ENCODE measurements at regions not wholly inside any gene's neighbourhood (a gene's known extent, or its start where the extent isn't known, plus 50 kb on each side); places are given as distances from the start of the nearest gene placed in this dataset.

DNA sequence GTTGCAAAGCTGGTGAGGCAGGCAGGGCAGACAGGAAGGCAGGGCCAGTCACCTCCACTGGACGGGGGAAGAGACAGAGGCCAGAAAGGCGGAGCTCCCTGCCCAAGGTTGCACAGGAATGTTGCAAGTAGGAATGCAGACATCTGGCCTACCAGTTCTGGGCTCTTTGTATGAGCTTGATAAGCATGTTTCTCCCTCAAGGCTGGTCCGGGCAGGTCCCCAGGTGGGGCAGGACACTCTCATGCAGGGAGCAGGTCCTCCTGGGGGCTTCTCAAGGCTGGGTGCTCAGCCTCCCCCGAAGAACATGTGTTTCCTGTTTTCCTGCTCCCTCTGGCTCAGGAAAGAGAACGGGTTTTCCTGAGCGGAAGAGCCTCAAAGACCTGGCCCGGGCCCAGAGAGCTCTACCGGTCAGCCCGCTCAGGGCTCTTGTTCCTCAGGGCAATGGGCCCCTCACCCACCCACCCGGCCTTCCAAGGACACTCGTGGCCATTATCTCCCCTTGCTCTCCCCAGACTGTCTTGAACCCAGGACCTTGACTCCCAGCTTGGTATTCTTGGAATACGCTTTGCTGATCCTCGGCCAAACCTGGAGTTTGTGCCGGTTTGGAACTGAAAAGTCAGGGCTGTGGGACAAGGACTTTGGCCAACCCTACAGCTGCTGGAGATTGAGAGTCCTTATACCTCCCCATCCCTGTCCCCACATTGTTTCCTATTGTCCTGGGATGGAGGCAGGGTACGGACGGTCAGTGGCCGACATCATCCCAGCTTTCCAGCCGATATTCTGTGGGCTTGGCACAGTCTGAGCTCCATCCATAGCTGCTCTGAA lies 87.7 kb upstream of the HAAO start:
- H3K4me3 Mint-ChIP-seq = no peak overlapping the region
- no peaks in the 10 kb centered on the region for H3K27me3 Mint-ChIP-seq
- peaks cover 68% of the 10 kb centered on the region for H3K4me1 Mint-ChIP-seq (ENCODE audit: low read depth)
- intact Hi-C loops (cut with micrococcal nuclease) = no loop called here
- no peaks in the 10 kb centered on the region for H3K36me3 Mint-ChIP-seq (ENCODE audit: low read depth)
- H3K27ac Mint-ChIP-seq = peak overlapping the region; percentile 69
- no peaks in the 10 kb centered on the region for H3K9me3 Mint-ChIP-seq

DNA sequence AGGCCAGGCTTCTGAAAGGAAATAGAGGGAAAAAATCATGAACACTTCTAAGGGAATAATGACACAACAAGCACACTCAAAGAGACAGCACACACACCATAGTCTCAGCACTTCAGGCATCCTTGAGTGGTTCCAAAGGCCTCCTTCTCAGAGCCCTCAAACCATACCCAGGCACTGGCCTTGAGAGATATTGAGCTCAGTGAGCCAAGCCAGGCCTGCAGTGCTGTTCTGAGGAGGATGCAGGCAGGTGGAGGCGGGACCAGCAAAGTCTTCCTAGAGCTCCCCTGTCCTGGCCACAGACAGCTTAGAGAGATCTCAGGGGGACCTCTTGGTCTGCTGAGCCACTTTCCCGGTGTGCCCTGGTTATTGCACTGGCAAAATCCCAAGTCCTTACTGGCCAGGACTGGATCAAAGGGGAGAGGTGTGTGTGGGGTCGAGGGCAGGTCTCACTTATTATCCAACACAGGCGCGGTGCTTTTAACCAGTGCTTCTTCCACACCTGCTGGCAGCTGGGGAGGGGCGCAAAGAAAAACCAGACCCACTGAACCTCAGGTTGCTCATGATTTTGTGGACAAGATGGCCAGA lies 86.8 kb upstream of the HAAO start:
- no peak overlapping the region for H3K4me3 Mint-ChIP-seq
- peak overlapping the region; percentile 69 for H3K27ac Mint-ChIP-seq
- H3K36me3 Mint-ChIP-seq (ENCODE audit: low read depth) = no peaks in the 10 kb centered on the region
- H3K27me3 Mint-ChIP-seq = no peaks in the 10 kb centered on the region
- intact Hi-C loops (cut with micrococcal nuclease) = no loop called here
- peaks cover 77% of the 10 kb centered on the region for H3K4me1 Mint-ChIP-seq (ENCODE audit: low read depth)
- H3K9me3 Mint-ChIP-seq = no peaks in the 10 kb centered on the region

DNA sequence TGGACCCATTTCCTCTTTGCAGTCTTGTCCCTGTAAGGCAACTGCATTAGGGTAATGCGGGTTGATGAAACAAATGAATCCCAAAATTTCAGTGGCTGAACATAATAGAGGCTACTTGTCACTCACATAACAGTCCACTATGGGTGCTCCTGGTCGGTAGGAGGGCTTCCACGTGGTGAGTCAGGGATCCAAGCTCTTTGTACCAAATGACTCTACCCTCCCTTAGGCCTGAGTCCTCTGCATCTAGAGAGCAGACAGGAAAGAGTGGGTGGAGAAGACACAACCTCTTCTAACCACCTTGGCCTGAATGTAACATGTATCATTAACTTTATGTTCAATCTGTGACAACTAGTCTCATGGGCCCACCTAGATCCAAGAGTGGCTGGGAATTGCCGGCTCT lies 86.2 kb upstream of the HAAO start:
- no peaks in the 10 kb centered on the region for H3K27me3 Mint-ChIP-seq
- H3K36me3 Mint-ChIP-seq (ENCODE audit: low read depth) = no peaks in the 10 kb centered on the region
- peak overlapping the region; percentile 69 for H3K27ac Mint-ChIP-seq

DNA sequence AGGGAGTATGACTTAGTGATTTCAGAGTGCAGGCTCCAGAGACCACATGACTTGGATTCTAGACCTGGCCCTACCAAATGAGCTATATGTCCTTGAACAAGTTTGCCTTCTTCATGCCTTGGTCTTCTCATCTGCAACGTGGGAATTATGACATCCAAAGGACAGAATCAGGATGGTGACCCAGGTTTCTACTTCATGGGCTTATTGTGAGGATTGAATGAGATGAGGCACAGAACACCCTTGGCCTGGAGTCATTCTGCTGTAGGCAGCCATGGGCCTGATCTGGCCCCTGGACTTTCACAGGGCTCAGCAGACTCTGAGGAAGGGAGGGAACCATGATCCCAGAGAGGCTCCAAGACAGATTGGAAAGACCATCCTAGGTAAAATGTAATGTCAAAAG lies 85.6 kb upstream of the HAAO start:
- Mint-ChIP-seq H3K9me3 (no peaks in the 10 kb centered on the region), H3K4me3 (no peak overlapping the region), H3K27ac (peak overlapping the region; percentile 69), H3K27me3 (no peaks in the 10 kb centered on the region), H3K36me3 (ENCODE audit: low read depth) (no peaks in the 10 kb centered on the region), H3K4me1 (ENCODE audit: low read depth) (peaks cover 84% of the 10 kb centered on the region)
- intact Hi-C loops (cut with micrococcal nuclease) = no loop called here

More for the DNA sequence above, 86.2 kb upstream of the HAAO start:
- H3K4me1 Mint-ChIP-seq (ENCODE audit: low read depth) = peaks cover 83% of the 10 kb centered on the region
- H3K9me3 Mint-ChIP-seq = no peaks in the 10 kb centered on the region
- intact Hi-C loops (cut with micrococcal nuclease) = no loop called here
- H3K4me3 Mint-ChIP-seq = no peak overlapping the region

DNA sequence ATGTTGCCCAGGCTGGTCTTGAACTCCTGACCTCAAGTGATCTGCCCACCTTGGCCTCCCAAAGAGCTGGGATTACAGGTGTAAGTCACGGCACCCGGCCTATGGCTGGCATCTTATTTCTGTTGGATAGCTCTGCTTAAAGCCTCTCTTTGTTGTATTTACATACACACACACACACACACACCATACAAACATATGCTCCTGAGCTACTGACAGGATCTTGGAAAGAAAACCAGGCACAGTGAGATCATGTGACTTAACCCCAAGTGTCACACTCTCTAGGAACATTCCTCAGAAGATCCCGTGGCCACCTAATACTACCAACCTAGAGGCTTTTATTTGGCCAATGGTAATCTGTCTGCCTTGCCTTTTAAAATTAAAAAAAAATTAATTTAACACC lies 85.1 kb upstream of the HAAO start:
- Mint-ChIP-seq H3K9me3 (no peaks in the 10 kb centered on the region), H3K4me3 (no peak overlapping the region), H3K27ac (no peak overlapping the region), H3K4me1 (ENCODE audit: low read depth) (peaks cover 80% of the 10 kb centered on the region), H3K27me3 (no peaks in the 10 kb centered on the region), H3K36me3 (ENCODE audit: low read depth) (no peaks in the 10 kb centered on the region)
- intact Hi-C loops (cut with micrococcal nuclease) = no loop called here

DNA sequence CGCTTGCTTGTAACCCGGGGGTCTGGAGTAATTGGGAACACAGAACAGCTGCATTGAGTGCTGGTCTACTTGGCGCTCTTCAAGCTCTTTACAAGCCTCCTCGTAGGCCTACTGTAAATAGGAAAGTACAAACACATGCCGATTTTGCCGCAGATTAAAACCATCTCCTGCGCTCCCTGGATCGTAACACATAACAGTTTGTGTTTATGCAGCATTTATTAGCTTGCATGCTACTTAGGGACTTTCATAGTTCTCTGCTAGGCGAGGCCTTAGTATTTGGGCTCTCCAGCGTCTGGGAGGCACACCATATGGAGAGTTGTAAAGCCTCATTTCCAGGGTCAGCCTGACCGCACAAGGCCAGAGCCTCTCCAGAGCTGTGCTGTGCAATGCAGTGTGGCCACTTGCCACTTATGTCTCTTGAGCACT lies 84.0 kb upstream of the HAAO start:
- H3K4me3 Mint-ChIP-seq = no peak overlapping the region
- peak overlapping the region; percentile 87 for H3K27ac Mint-ChIP-seq
- H3K4me1 Mint-ChIP-seq (ENCODE audit: low read depth) = peaks cover 74% of the 10 kb centered on the region
- no peaks in the 10 kb centered on the region for H3K9me3 Mint-ChIP-seq
- H3K36me3 Mint-ChIP-seq (ENCODE audit: low read depth) = no peaks in the 10 kb centered on the region
- intact Hi-C loops (cut with micrococcal nuclease) = no loop called here
- H3K27me3 Mint-ChIP-seq = no peaks in the 10 kb centered on the region

DNA sequence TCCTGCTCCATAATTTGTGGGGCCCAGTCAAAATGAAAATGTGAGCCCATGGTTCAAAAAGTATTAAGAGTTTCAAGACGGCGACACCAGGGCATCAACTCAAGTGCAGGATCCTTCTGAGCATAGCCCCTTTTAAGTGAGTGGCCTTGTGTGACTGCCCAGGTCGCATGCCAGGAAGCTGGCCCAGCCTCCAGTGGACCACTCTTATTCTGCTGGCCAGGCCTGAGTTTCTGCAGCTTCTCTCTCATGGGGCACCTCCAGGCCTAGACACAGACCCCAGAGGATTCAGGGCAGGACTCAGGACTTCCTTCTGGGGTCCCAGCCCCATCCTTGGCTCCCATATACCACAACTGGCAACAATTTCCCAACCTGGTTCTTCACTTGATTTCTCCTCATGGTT lies 83.5 kb upstream of the HAAO start:
- Mint-ChIP-seq H3K4me1 (ENCODE audit: low read depth) (peaks cover 70% of the 10 kb centered on the region), H3K9me3 (no peaks in the 10 kb centered on the region), H3K4me3 (no peak overlapping the region), H3K27ac (peak overlapping the region; percentile 87), H3K27me3 (no peaks in the 10 kb centered on the region), H3K36me3 (ENCODE audit: low read depth) (no peaks in the 10 kb centered on the region)
- intact Hi-C loops (cut with micrococcal nuclease) = no loop called here

DNA sequence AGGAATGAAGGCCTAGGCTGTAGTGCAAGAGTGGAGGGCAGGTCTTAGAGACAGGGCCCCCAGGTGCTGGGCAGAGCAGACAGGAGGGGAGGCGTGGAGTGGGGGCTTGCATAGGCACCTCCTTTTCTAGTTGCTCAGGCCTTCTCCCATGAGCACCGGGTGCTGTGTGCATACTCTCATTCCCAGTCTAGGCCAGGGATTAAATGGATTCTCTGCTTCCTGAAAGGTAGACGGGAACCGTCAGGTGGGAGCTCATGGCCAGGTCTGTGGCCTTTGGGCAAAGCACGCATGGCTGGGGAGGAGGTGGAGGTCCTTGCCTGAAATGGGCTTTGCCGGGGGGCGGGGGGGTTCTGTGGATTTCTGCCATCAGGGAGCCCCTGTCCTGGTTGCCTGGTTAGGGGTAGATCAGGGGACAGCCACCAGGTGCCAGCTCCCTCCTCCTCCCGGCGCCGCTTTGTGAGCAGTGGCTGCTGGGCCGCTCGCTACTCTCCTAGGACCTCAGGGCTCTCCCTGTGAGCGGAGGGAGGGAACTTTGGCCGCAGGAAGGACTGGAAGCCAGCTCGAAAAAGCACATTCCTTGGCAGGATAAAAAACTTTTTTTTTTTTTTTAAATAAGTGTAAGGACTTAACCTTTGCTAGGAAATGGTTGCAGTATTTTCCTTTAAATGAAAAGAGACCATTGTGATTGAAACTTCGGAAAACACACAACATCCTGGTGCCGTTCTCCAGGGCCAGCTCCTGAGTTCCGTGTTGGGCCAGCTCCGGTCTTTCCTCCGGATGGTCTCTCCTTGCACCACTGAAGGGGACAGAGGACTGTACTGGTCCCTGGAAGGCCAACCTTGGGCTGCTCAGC lies 82.8 kb upstream of the HAAO start:
- H3K27me3 Mint-ChIP-seq = no peaks in the 10 kb centered on the region
- H3K9me3 Mint-ChIP-seq = peaks cover under 1% of the 10 kb centered on the region
- H3K4me1 Mint-ChIP-seq (ENCODE audit: low read depth) = peaks cover 63% of the 10 kb centered on the region
- no peaks in the 10 kb centered on the region for H3K36me3 Mint-ChIP-seq (ENCODE audit: low read depth)
- intact Hi-C loops (cut with micrococcal nuclease) = no loop called here
- H3K27ac Mint-ChIP-seq = peak overlapping the region; percentile 87
- no peak overlapping the region for H3K4me3 Mint-ChIP-seq

DNA sequence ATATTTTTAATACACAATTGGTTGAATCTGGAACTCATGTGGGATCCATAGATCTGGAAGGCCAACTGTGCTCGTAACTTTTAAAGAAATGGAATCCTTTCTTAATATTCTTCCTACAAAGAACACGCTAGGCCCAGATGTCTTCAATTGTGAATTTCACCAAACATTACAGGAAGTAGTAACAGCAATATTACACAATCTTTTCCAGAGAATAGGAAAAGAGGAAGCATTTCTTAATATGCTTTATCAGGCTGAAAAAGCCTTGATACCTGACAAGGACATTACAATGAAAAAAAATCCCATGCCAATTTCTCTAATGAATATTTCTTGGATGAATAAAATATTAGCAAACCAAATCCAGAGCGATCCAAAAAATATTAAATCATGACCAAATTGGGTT lies 80.3 kb upstream of the HAAO start:
- peaks cover 25% of the 10 kb centered on the region for H3K9me3 Mint-ChIP-seq
- peaks cover 39% of the 10 kb centered on the region for H3K4me1 Mint-ChIP-seq (ENCODE audit: low read depth)
- peak overlapping the region; percentile 87 for H3K27ac Mint-ChIP-seq
- peaks cover 24% of the 10 kb centered on the region for H3K36me3 Mint-ChIP-seq (ENCODE audit: low read depth)
- no peak overlapping the region for H3K4me3 Mint-ChIP-seq
- no peaks in the 10 kb centered on the region for H3K27me3 Mint-ChIP-seq
- intact Hi-C loops (cut with micrococcal nuclease) = no loop called here

DNA sequence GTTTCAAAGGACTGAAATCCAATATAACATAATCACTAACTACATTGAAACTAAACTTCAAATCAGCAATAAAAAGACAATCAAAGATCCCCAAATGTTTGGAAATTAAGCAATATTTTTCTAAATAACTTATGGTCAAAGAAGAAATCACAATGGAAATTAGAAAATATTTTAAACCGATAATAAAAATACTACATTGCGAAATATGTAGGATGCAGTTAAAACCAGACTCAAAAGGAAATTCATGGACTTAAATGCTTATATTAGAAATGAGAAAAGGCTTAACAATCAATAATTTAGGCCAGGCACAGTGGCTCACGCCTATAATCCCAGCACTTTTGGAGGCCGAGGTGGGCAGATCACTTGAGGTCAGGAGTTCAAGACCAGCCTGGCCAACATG lies 79.0 kb upstream of the HAAO start:
- H3K27ac Mint-ChIP-seq = peak overlapping the region; percentile 87
- no peak overlapping the region for H3K4me3 Mint-ChIP-seq
- intact Hi-C loops (cut with micrococcal nuclease) = no loop called here
- H3K36me3 Mint-ChIP-seq (ENCODE audit: low read depth) = peaks cover 27% of the 10 kb centered on the region
- H3K9me3 Mint-ChIP-seq = peaks cover 31% of the 10 kb centered on the region
- no peaks in the 10 kb centered on the region for H3K27me3 Mint-ChIP-seq
- peaks cover 44% of the 10 kb centered on the region for H3K4me1 Mint-ChIP-seq (ENCODE audit: low read depth)

DNA sequence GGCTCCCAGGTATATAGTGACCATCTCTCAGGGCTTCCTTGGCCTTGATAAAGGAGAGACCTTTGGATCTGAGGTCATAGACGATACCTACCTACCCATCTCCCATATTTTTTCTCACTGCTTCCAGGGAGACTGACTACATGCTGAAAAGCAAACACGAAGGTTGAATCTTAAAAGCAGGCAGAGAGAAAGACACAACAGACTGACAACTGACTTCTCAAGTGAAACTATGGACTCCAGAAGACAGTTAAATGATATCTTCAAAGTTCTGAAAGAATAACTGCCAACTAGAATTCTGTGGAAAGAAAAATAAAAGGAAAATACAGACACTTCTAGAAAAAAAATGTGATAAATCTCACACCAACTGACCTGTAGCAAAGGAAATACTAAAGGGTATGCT lies 76.5 kb upstream of the HAAO start:
- H3K27ac Mint-ChIP-seq = peak overlapping the region; percentile 4
- H3K27me3 Mint-ChIP-seq = no peaks in the 10 kb centered on the region
- intact Hi-C loops (cut with micrococcal nuclease) = no loop called here
- peaks cover 32% of the 10 kb centered on the region for H3K4me1 Mint-ChIP-seq (ENCODE audit: low read depth)
- H3K4me3 Mint-ChIP-seq = no peak overlapping the region
- peaks cover 27% of the 10 kb centered on the region for H3K36me3 Mint-ChIP-seq (ENCODE audit: low read depth)
- peaks cover 31% of the 10 kb centered on the region for H3K9me3 Mint-ChIP-seq

DNA sequence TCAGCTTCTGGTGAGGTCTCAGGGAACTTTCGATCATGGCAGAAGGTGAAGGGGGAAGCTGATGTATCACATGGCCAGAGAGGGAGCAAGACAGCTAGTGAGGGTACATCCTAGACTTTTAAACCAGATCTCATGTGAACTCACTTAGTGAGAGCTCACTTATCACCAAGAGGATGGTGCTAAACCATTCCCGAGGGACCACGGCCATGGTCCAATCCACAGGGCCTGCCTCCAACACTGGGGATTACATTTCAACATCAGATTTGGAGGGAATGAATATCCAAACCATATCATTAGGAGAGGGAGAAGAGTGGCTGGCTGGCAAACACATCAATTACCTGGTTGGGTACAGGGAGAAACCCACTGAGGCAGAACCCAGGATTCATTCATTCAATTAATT lies 75.7 kb upstream of the HAAO start:
- intact Hi-C loops (cut with micrococcal nuclease) = no loop called here
- Mint-ChIP-seq H3K27ac (no peak overlapping the region), H3K4me1 (ENCODE audit: low read depth) (peaks cover 24% of the 10 kb centered on the region), H3K36me3 (ENCODE audit: low read depth) (peaks cover 27% of the 10 kb centered on the region), H3K4me3 (no peak overlapping the region), H3K9me3 (peaks cover 31% of the 10 kb centered on the region), H3K27me3 (no peaks in the 10 kb centered on the region)

DNA sequence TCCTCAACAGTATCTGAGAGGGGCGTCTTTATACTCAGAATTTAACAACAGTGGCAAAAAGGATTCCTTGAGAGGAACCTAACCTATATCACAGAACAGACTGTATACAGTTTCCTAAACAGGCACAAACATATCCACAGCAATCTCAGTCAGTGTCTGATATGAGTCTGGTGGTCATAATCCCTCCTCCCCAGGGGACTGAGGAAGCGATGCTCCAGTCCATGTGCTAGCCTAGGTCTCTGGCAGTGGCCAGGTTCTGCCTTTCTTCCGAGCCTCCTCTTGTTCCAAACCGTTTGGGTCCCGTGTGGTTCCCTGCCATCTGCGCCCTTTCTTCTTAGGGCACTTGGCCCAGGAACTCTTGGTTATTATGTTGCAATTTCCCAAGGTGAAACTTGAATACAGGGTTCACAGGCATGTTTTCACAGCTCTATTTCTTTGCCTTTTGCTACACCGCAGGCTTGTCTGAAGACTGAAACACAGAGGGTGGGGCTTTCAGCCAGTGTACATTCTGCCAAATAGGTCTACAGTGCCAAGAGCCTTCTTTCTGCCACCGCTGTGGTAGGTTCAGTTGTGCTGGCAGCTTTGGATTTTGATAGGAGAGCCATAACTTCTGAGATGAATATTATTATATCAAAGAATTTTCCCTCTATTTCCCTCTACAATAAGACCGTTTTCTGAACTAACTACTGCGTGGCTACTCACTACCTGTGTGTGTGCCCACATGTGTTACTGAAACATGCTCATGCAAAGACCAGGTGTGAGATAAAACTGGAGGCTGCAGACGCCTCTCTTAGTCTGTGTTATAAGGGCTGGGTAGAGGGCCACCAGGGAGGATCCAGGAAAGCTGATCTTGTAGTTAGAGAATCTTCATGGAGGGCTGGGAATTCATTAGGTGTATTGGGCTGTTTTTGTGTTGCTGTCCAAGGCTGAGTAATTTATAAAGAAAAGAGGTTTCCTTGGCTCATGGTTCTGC lies 75.0 kb upstream of the HAAO start:
- intact Hi-C loops (cut with micrococcal nuclease) = no loop called here
- H3K4me1 Mint-ChIP-seq (ENCODE audit: low read depth) = peaks cover 24% of the 10 kb centered on the region
- peak overlapping the region; percentile 62 for H3K27ac Mint-ChIP-seq
- H3K36me3 Mint-ChIP-seq (ENCODE audit: low read depth) = peaks cover 27% of the 10 kb centered on the region
- no peak overlapping the region for H3K4me3 Mint-ChIP-seq
- H3K27me3 Mint-ChIP-seq = no peaks in the 10 kb centered on the region
- H3K9me3 Mint-ChIP-seq = peaks cover 31% of the 10 kb centered on the region
